GM12892 (cell line): ENCODE measurements at regions not wholly inside any gene's neighbourhood (a gene's known extent, or its start where the extent isn't known, plus 50 kb on each side); places are given as distances from the start of the nearest gene placed in this dataset.

ENCODE experiments used
- POLR2A ChIP-seq: IDR thresholded peaks from 2 replicates; pipeline ENCODE4 v1.6.1; 2011; ENCODE audit warnings: low read depth, low read length, control low read depth
- TAF1 ChIP-seq: IDR thresholded peaks from 2 replicates; pipeline ENCODE4 v1.6.1; 2011; ENCODE audit warnings: low read depth, mild to moderate bottlenecking, control low read depth, low read length, borderline replicate concordance

GRCh38 chr10:33052263-33052875 lies 94.3 kb upstream of the ITGB1 start:
- TF ChIP-seq POLR2A (no peak), TAF1 (no peak)
